ENCODE measurements at regions not wholly inside any gene's neighbourhood (a gene's known extent, or its start where the extent isn't known, plus 50 kb on each side); places are given as distances from the start of the nearest gene placed in this dataset.

DNA sequence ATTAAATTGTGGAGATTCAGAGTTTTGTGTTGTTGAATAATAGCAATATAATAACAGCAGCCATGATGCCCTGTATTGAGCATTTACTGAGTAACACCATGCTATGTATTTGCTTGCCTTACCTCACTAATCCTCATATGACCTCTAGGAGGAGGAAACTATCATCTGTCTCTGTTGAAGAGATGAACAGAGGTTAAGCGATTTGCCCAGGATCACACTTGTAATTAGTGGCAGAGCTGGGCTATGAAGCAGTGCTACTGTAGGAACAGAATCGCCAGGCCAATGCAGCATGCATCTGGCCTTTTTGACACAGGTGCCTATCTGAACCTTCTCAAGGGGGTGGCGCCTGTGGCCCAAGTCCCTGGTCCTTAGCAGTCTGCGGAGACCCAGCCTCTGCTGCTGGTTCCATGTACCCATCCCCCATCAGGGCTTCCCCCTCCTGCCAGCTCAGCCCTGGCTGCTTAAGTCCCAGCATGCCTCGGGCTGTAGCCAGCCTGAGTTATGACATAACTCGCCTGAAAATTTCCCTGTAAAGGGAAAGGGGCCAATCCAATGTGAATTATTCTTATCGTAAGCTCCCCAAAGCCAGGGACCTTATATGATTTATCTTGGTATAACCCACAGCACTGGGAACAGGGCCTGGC lies 50.4 kb upstream of the HS3ST2 start:
- TF ChIP-seq, protein P1, sequence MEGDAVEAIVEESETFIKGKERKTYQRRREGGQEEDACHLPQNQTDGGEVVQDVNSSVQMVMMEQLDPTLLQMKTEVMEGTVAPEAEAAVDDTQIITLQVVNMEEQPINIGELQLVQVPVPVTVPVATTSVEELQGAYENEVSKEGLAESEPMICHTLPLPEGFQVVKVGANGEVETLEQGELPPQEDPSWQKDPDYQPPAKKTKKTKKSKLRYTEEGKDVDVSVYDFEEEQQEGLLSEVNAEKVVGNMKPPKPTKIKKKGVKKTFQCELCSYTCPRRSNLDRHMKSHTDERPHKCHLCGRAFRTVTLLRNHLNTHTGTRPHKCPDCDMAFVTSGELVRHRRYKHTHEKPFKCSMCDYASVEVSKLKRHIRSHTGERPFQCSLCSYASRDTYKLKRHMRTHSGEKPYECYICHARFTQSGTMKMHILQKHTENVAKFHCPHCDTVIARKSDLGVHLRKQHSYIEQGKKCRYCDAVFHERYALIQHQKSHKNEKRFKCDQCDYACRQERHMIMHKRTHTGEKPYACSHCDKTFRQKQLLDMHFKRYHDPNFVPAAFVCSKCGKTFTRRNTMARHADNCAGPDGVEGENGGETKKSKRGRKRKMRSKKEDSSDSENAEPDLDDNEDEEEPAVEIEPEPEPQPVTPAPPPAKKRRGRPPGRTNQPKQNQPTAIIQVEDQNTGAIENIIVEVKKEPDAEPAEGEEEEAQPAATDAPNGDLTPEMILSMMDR (conservative IDR thresholded peaks at IDR 0.05): no peak
- no peak for TF ChIP-seq EZH2 (IDR thresholded peaks at IDR 0.05; ENCODE audit: low read depth)
